OCI-LY7 (cell line): ENCODE measurements at regions not wholly inside any gene's neighbourhood (a gene's known extent, or its start where the extent isn't known, plus 50 kb on each side); places are given as distances from the start of the nearest gene placed in this dataset.

ENCODE experiments used
- CTCF ChIP-seq: fragments of 200-600 bp; sonication (generic); conservative IDR thresholded peaks from 2 replicates; pipeline ENCODE4 v1.5.1; 2014; ENCODE audit warnings: mild to moderate bottlenecking, antibody characterized with exemption, low read length, moderate library complexity, mixed read lengths
- EZH2phosphoT487 ChIP-seq: fragments of 200-600 bp; sonication (generic); IDR thresholded peaks from 2 replicates; pipeline ENCODE4 v1.6.1; 2018; ENCODE audit warnings: low read depth, borderline replicate concordance, mild to moderate bottlenecking, mixed run types, antibody characterized with exemption, low read length, moderate library complexity, mixed read lengths

GRCh38 chr12:116489116-116489515 is 70.1 kb upstream of the MAP1LC3B2 start:
- no peak for TF ChIP-seq CTCF
- no peak for TF ChIP-seq EZH2phosphoT487
